HG03354 (cell line): ENCODE measurements at regions not wholly inside any gene's neighbourhood (a gene's known extent, or its start where the extent isn't known, plus 50 kb on each side); places are given as distances from the start of the nearest gene placed in this dataset.
A peak's percentile ranks its signal among the peaks of the same experiment; 100 is the strongest.
"Not testable (repeated sequence)": the region's sequence is repeated elsewhere in the genome, so short reads cannot be mapped to it uniquely, and the experiment has no call there.

Experiments
- ATAC-seq: cut with Tn5 transposase; IDR thresholded peaks from one replicate; pipeline ENCODE4 v1.9.1; 2021; ENCODE audit warnings: mild to moderate bottlenecking; ENCODE audit not compliant: unreplicated experiment, poor library complexity, severe bottlenecking

- no peak for ATAC-seq
These were observed 135.4 kb upstream of the CLEC14A start for GRCh38 chr14:38391334-38391733.

- ATAC-seq, result no peak
These were observed 133.8 kb upstream of the CLEC14A start for GRCh38 chr14:38389681-38390080.

- no peak for ATAC-seq
These were observed 131.9 kb upstream of the CLEC14A start for GRCh38 chr14:38387821-38388220.

GRCh38 chr14:38385836-38386235, 129.9 kb upstream of the CLEC14A start:
- no peak for ATAC-seq

GRCh38 chr14:38385343-38385742, 129.4 kb upstream of the CLEC14A start:
- ATAC-seq, result no peak

- no peak for ATAC-seq
These were observed 128.8 kb upstream of the CLEC14A start for GRCh38 chr14:38384741-38385140.

- no peak for ATAC-seq
These were observed 112.0 kb upstream of the CLEC14A start for GRCh38 chr14:38367922-38368321.

- no peak for ATAC-seq
These were observed 110.5 kb upstream of the CLEC14A start for GRCh38 chr14:38366374-38366773.

- no peak for ATAC-seq
These were observed 107.3 kb upstream of the CLEC14A start for GRCh38 chr14:38363217-38363616.

- no peak for ATAC-seq
These were observed 101.7 kb upstream of the CLEC14A start for GRCh38 chr14:38357557-38357956.

- ATAC-seq, result not testable (repeated sequence)
These were observed 99.6 kb upstream of the CLEC14A start for GRCh38 chr14:38355473-38355872.

GRCh38 chr14:38350102-38350501, 94.2 kb upstream of the CLEC14A start:
- ATAC-seq, result no peak

- no peak for ATAC-seq
These were observed 86.9 kb upstream of the CLEC14A start for GRCh38 chr14:38342803-38343202.

GRCh38 chr14:38339696-38340095, 83.8 kb upstream of the CLEC14A start:
- no peak for ATAC-seq

GRCh38 chr14:38336298-38336697, 80.4 kb upstream of the CLEC14A start:
- peak; percentile 64 for ATAC-seq

GRCh38 chr14:38330275-38330674, 74.4 kb upstream of the CLEC14A start:
- no peak for ATAC-seq

- ATAC-seq, result no peak
These were observed 73.4 kb upstream of the CLEC14A start for GRCh38 chr14:38329246-38329645.

GRCh38 chr14:38316922-38317321, 61.0 kb upstream of the CLEC14A start:
- ATAC-seq, result no peak

- no peak for ATAC-seq
These were observed 55.8 kb upstream of the CLEC14A start for GRCh38 chr14:38311655-38312054.

- no peak for ATAC-seq
These were observed 54.6 kb upstream of the CLEC14A start for GRCh38 chr14:38310420-38310995.

- no peak for ATAC-seq
These were observed 53.8 kb upstream of the CLEC14A start for GRCh38 chr14:38309522-38310277.
